A549 (cell line): ENCODE measurements at regions not wholly inside any gene's neighbourhood (a gene's known extent, or its start where the extent isn't known, plus 50 kb on each side); places are given as distances from the start of the nearest gene placed in this dataset.

Experiments
- ATAC-seq, 2 experiments: fragments of 200-7000 bp in 1 of 2; fragments of >200 bp in 1 of 2; cut with Nextera tagmentation in 1 of 2; cut with Tn5 transposase in 1 of 2; 3 replicates each; pipeline versions ENCODE4 v1.8.0 to v1.9.1; 2018 to 2020; ENCODE audit warnings: mild to moderate bottlenecking in 1 of 2, moderate library complexity in 1 of 2
- CTCF ChIA-PET: fragments of 300-600 bp; sonication (Branson Sonifier 250); formaldehyde crosslinking; extraction: SDS; loops from one replicate; lab custom pipeline; 2021; ENCODE audit warnings: antibody characterized with exemption, inconsistent platforms; lab: Yijun Ruan, JAX
- POLR2A ChIA-PET: fragments of 350-600 bp; formaldehyde crosslinking; extraction: SDS; loops from one replicate; lab custom pipeline; 2021; ENCODE audit warnings: antibody characterized with exemption, inconsistent platforms; lab: Yijun Ruan, JAX
- DNase-seq, 2 experiments: peaks; one replicate each; pipeline versions ENCODE4 v3.0.0 to v3.0.0-alpha.2; 2011 to 2016; ENCODE audit warnings: low read depth in 1 of 2, low spot score in 1 of 2
- FAIRE-seq: peaks from 2 replicates; lab custom pipeline; 2011; peaks lifted over from hg19 to GRCh38; lab: Jason Lieb, UNC
- H3K27ac ChIP-seq, 2 experiments: fragments of >200 bp; sonication (Bioruptor Twin); formaldehyde crosslinking; 3 replicates each; pipeline ENCODE4 v1.5.1; 2016 to 2017
- H3K4me1 ChIP-seq: fragments of >200 bp; sonication (Bioruptor Twin); formaldehyde crosslinking; 3 replicates; pipeline ENCODE4 v1.6.1; 2016
- H3K4me2 ChIP-seq: fragments of >200 bp; sonication (Bioruptor Twin); formaldehyde crosslinking; 3 replicates; pipeline ENCODE4 v1.6.1; 2016
- H3K4me3 ChIP-seq: fragments of >200 bp; sonication (Bioruptor Twin); formaldehyde crosslinking; 3 replicates; pipeline ENCODE4 v1.5.1; 2016
- H3K9me3 ChIP-seq: fragments of >200 bp; sonication (Bioruptor Twin); formaldehyde crosslinking; 3 replicates; pipeline ENCODE4 v1.6.1; 2016
- CTCF ChIP-seq: fragments of >200 bp; sonication (Bioruptor Twin); formaldehyde crosslinking; IDR thresholded peaks from 3 replicates; pipeline ENCODE4 v1.5.1; 2016
- ELK1 ChIP-seq: fragments of 150-350 bp; IDR thresholded peaks from 2 replicates; pipeline ENCODE4 v1.6.1; 2014; ENCODE audit warnings: low read depth, mild to moderate bottlenecking, low read length
- ESRRA ChIP-seq: fragments of 150-350 bp; IDR thresholded peaks from 2 replicates; pipeline ENCODE4 v1.6.1; 2014; ENCODE audit warnings: mild to moderate bottlenecking, low read length, borderline replicate concordance
- HMGXB4 ChIP-seq: fragments of 250-450 bp; sonication (Bioruptor Pico); IDR thresholded peaks from 2 replicates; pipeline ENCODE4 v1.5.0; 2021; ENCODE audit warnings: mild to moderate bottlenecking, moderate library complexity, borderline replicate concordance
- HOXB5 ChIP-seq: fragments of 250-450 bp; sonication (Bioruptor Pico); IDR thresholded peaks from 2 replicates; pipeline ENCODE4 v1.5.0; 2020; ENCODE audit warnings: mild to moderate bottlenecking, moderate library complexity
- JUNB ChIP-seq: fragments of >200 bp; sonication (Bioruptor Twin); formaldehyde crosslinking; IDR thresholded peaks from 2 replicates; pipeline ENCODE4 v1.6.1; 2016
- KDM1A ChIP-seq: fragments of 200-600 bp; sonication (generic); IDR thresholded peaks from 2 replicates; pipeline ENCODE4 v1.6.1; 2016; ENCODE audit warnings: low read depth, mild to moderate bottlenecking
- KDM5A ChIP-seq: fragments of 200-600 bp; sonication (generic); IDR thresholded peaks from 2 replicates; pipeline ENCODE4 v1.6.1; 2016; ENCODE audit warnings: antibody characterized with exemption, mild to moderate bottlenecking
- NR3C1 ChIP-seq: fragments of >200 bp; sonication (Bioruptor Twin); formaldehyde crosslinking; IDR thresholded peaks from 3 replicates; pipeline ENCODE4 v1.6.1; 2017
- PBX3 ChIP-seq: IDR thresholded peaks from 2 replicates; pipeline ENCODE4 v1.6.1; 2012
- POLR2A ChIP-seq: IDR thresholded peaks from 2 replicates; pipeline ENCODE4 v1.6.1; 2012; ENCODE audit warnings: mild to moderate bottlenecking, low read length
- REST ChIP-seq: fragments of 200-600 bp; sonication (generic); IDR thresholded peaks from 2 replicates; pipeline ENCODE4 v1.6.1; 2016; ENCODE audit warnings: antibody characterized with exemption, mild to moderate bottlenecking, moderate library complexity
- RFX5 ChIP-seq: fragments of 450-650 bp; IDR thresholded peaks from 2 replicates; pipeline ENCODE4 v1.7.1; 2014; ENCODE audit warnings: antibody characterized with exemption, mild to moderate bottlenecking, moderate library complexity
- USF2 ChIP-seq: fragments of 450-650 bp; IDR thresholded peaks from 2 replicates; pipeline ENCODE4 v1.6.1; 2014; ENCODE audit warnings: antibody characterized with exemption
- ZC3H11A ChIP-seq: fragments of 450-650 bp; IDR thresholded peaks from 2 replicates; pipeline ENCODE4 v1.6.1; 2014; ENCODE audit warnings: antibody characterized with exemption, mild to moderate bottlenecking
- ZNF302 ChIP-seq: fragments of 250-450 bp; sonication (Bioruptor Pico); IDR thresholded peaks from 2 replicates; pipeline ENCODE4 v1.9.0; 2021; ENCODE audit warnings: inconsistent platforms, mild to moderate bottlenecking, moderate library complexity
- WGBS: methylation state at CpG from one replicate; pipeline ENCODE4 v1.1.6; 2017; ENCODE audit errors: missing lambda C conversion rate; 5-methylcytosine and 5-hydroxymethylcytosine counted together

- no peak for ATAC-seq
- WGBS, result 77% methylated on average over 2 of the region's 2 CpGs
- POLR2A ChIA-PET, result no interaction called here
These were observed 87.7 kb upstream of the PWP1 start for GRCh38 chr12:107597695-107598410.

More at GRCh38 chr12:107597695-107598410, 87.7 kb upstream of the PWP1 start:
- no peak overlapping the region for H3K4me3 ChIP-seq
- DNase-seq, result no peak
- H3K27ac ChIP-seq, result no peak overlapping the region
- no peaks in the 10 kb centered on the region; the same call in 2 of the 3 replicates for H3K4me1 ChIP-seq
- no peak overlapping the region for H3K4me2 ChIP-seq
- CTCF ChIA-PET, result interaction anchor here (0.9 to 8.0 kb wide), 8 partner anchors 9 to 471 kb away, joined by 3 to 72 read pairs (median 8); no protein-coding TSS in a partner anchor
- TF ChIP-seq HOXB5 (CRISPR knock-in tag) (no peak), ZNF302 (CRISPR knock-in tag) (no peak), JUNB (no peak), PBX3 (no peak), HMGXB4 (CRISPR knock-in tag) (no peak), KDM5A (no peak), CTCF (no peak), REST (no peak), NR3C1 (no peak), KDM1A (no peak), ELK1 (no peak), ESRRA (no peak), USF2 (no peak), RFX5 (no peak), POLR2A (no peak), ZC3H11A (no peak)
- no peak for FAIRE-seq
- peaks cover 14% of the 10 kb centered on the region for H3K9me3 ChIP-seq
